Thyroid gland (tissue), 4 donors: ENCODE measurements at regions not wholly inside any gene's neighbourhood (a gene's known extent, or its start where the extent isn't known, plus 50 kb on each side); places are given as distances from the start of the nearest gene placed in this dataset.

Experiments
- DNase-seq, 2 donors: peaks; one replicate each; pipeline ENCODE4 v3.0.0-alpha.2; 2019
- H3K27ac ChIP-seq, 3 donors: fragments of 200-600 bp; sonication (generic); 1 replicate in 2 of 3; 2 replicates in 1 of 3; pipeline ENCODE4 v1.5.1; 2016 to 2019; ENCODE audit warnings: mild to moderate bottlenecking in 1 of 3, moderate library complexity in 1 of 3
- H3K27me3 ChIP-seq: fragments of 200-600 bp; sonication (generic); one replicate; pipeline ENCODE4 v1.5.1; 2019
- H3K36me3 ChIP-seq, 2 donors: fragments of 200-600 bp; sonication (generic); one replicate each; pipeline ENCODE4 v1.5.1; 2016 to 2019
- H3K4me1 ChIP-seq, 2 donors: fragments of 200-600 bp; sonication (generic); one replicate each; pipeline ENCODE4 v1.5.1; 2017 to 2019
- H3K4me3 ChIP-seq, 3 donors: fragments of 200-600 bp; sonication (generic); replicated peaks in 1 of 3; 1 replicate in 2 of 3; 2 replicates in 1 of 3; pipeline ENCODE4 v1.5.1; 2016; ENCODE audit warnings: mild to moderate bottlenecking in 1 of 3
- H3K9me3 ChIP-seq: fragments of 200-600 bp; sonication (generic); one replicate; pipeline ENCODE4 v1.5.1; 2017
- CTCF ChIP-seq, 6 experiments: fragments of 200-600 bp in 3 of 6; fragments of 450-650 bp in 3 of 6; sonication (generic) in 3 of 6; IDR thresholded peaks; one replicate each; pipeline ENCODE4 v1.5.1; 2016 to 2019; ENCODE audit warnings: antibody characterized with exemption in 6 of 6, mild to moderate bottlenecking in 2 of 6, inconsistent platforms in 1 of 6, moderate library complexity in 1 of 6
- POLR2A ChIP-seq, 2 donors: fragments of 450-650 bp; IDR thresholded peaks; one replicate each; pipeline ENCODE4 v1.6.1; 2017; ENCODE audit warnings: antibody characterized with exemption in 2 of 2, mild to moderate bottlenecking in 2 of 2, moderate library complexity in 1 of 2
- WGBS, 2 donors: methylation state at CpG; one replicate each; pipeline ENCODE4 v1.1.5; 2017; 5-methylcytosine and 5-hydroxymethylcytosine counted together
- intact Hi-C: fragments of 100-400 bp; cut with DNase I; formaldehyde crosslinking; loops from one replicate; pipeline ENCODE4 v1.15.1; 2023

- H3K27me3 ChIP-seq: no peaks in the 10 kb centered on the region
- no peak overlapping the region for H3K4me3 ChIP-seq
- no peaks in the 10 kb centered on the region for H3K4me1 ChIP-seq
- TF ChIP-seq CTCF (IDR thresholded peaks at IDR 0.05): no peak
- no peak for TF ChIP-seq POLR2A (IDR thresholded peaks at IDR 0.05)
- no peaks in the 10 kb centered on the region for H3K9me3 ChIP-seq
- WGBS, 2 donors: 87 to 95% methylated on average over 4 of the region's 4 CpGs
- H3K27ac ChIP-seq: no peak overlapping the region
- no peaks in the 10 kb centered on the region for H3K36me3 ChIP-seq
- intact Hi-C loops: no loop called here
- DNase-seq: no peak
Measured at GRCh38 chr10:129224065-129224464, 243.0 kb upstream of the MGMT start.

- intact Hi-C loops: no loop called here
- WGBS, 2 donors: 91 to 96% methylated on average over 9 of the region's 9 CpGs
- no peak for TF ChIP-seq POLR2A (IDR thresholded peaks at IDR 0.05)
- no peak for TF ChIP-seq CTCF (IDR thresholded peaks at IDR 0.05)
- Histone ChIP-seq H3K9me3 (no peaks in the 10 kb centered on the region), H3K27me3 (no peaks in the 10 kb centered on the region), H3K4me3 (no peak overlapping the region), H3K27ac (no peak overlapping the region), H3K4me1 (no peaks in the 10 kb centered on the region), H3K36me3 (no peaks in the 10 kb centered on the region)
- no peak for DNase-seq
Measured at GRCh38 chr10:129231821-129232220, 235.2 kb upstream of the MGMT start.

DNA sequence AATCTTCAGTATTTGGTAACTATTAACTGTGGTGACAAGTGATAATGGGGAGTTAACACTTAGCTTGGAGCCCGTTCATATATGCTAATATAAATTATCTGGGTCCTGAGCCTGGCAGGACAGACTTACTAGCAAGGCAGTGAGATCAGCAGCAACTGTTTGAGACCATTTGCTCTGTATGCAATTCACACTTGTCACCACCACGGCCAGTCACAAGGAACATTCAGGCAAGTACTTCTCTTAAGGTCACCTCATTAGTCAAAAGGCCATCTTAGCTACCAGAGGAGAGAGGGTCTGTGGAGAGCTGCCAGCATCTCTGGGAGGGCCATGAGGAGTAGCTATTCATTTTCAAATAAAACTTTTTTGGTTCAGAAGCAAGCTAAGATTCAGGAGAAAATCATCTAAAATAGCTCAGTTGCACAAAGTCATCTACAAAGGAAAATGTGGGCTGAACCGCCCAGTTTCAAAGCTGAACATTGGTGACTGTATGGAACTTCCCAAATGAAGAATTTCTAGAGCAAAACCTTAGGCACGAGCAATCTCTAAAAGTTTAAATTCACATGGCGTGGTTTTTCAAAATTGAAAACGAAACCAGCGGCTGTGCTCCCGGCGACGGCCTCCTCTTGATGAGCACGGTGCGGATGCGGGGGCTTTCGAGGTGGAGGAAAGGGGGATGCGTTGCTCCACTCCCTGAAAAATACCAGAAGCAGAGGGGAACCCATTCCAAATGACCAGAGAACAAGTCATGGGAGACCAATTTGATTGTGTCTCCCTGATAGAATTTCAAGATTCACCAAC, 233.5 kb upstream of the MGMT start:
- DNase-seq: no peak
- no peaks in the 10 kb centered on the region for H3K36me3 ChIP-seq
- no peak overlapping the region for H3K4me3 ChIP-seq
- 84 to 88% methylated on average over 15 of the region's 15 CpGs for WGBS, 2 donors
- no peaks in the 10 kb centered on the region for H3K9me3 ChIP-seq
- H3K27me3 ChIP-seq: no peaks in the 10 kb centered on the region
- intact Hi-C loops: no loop called here
- H3K4me1 ChIP-seq: no peaks in the 10 kb centered on the region
- TF ChIP-seq CTCF (IDR thresholded peaks at IDR 0.05) (no peak), POLR2A (IDR thresholded peaks at IDR 0.05) (no peak)
- H3K27ac ChIP-seq: no peak overlapping the region

- Histone ChIP-seq H3K36me3 (no peaks in the 10 kb centered on the region), H3K27me3 (no peaks in the 10 kb centered on the region), H3K4me3 (no peak overlapping the region), H3K4me1 (no peaks in the 10 kb centered on the region), H3K9me3 (no peaks in the 10 kb centered on the region), H3K27ac (no peak overlapping the region)
- WGBS, 2 donors: 93% methylated on average over 17 of the region's 17 CpGs
- intact Hi-C loops: no loop called here
- TF ChIP-seq CTCF (IDR thresholded peaks at IDR 0.05): no peak
- TF ChIP-seq POLR2A (IDR thresholded peaks at IDR 0.05): no peak
- DNase-seq: no peak
Measured at GRCh38 chr10:129236274-129236691, 230.8 kb upstream of the MGMT start.

DNA sequence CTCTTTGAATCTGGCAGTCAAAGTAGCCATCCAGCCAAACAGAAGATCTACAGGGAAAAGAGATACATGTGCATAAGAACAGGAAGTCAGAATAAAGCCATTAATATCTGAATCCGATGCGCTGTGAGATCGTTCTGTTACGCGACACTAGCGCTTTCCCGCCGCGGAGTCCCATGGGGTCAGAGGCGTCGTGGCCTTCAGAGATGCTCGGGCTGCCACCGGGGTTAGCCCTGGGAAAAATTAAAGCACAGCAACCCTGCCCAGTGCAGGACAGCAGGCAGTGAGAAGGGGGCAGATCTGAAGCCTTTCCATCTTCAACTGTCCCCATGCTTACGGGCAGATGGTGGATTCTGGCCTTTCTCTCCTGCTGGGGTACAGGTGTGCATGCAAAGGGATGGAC, 225.6 kb upstream of the MGMT start:
- DNase-seq: no peak
- 85 to 90% methylated on average over 13 of the region's 14 CpGs for WGBS, 2 donors
- no peak overlapping the region for H3K4me3 ChIP-seq
- intact Hi-C loops: no loop called here
- H3K9me3 ChIP-seq: no peaks in the 10 kb centered on the region
- no peaks in the 10 kb centered on the region for H3K36me3 ChIP-seq
- no peaks in the 10 kb centered on the region for H3K27me3 ChIP-seq
- H3K4me1 ChIP-seq: no peaks in the 10 kb centered on the region
- H3K27ac ChIP-seq: no peak overlapping the region
- TF ChIP-seq POLR2A (IDR thresholded peaks at IDR 0.05) (no peak), CTCF (IDR thresholded peaks at IDR 0.05) (no peak)
